Neural crest cell (in vitro differentiated cells): ENCODE measurements at regions not wholly inside any gene's neighbourhood (a gene's known extent, or its start where the extent isn't known, plus 50 kb on each side); places are given as distances from the start of the nearest gene placed in this dataset.
A peak's percentile ranks its signal among the peaks of the same experiment; 100 is the strongest.

Experiments used
- DNase-seq: peaks from one replicate; pipeline ENCODE4 v3.0.0; 2021; ENCODE audit warnings: low read depth, mixed read lengths, low spot score
- H3K27ac Mint-ChIP-seq: one replicate; pipeline ENCODE4 v1.8.0; 2021; ENCODE audit warnings: mild to moderate bottlenecking, mixed read lengths; ENCODE audit not compliant: unreplicated experiment
- H3K27me3 Mint-ChIP-seq: 2 replicates; pipeline ENCODE4 v1.8.0; 2021; ENCODE audit warnings: low read depth, mild to moderate bottlenecking, mixed read lengths
- H3K36me3 Mint-ChIP-seq: 2 replicates; pipeline ENCODE4 v1.8.0; 2021; ENCODE audit warnings: low read depth, mild to moderate bottlenecking, mixed read lengths
- H3K4me1 Mint-ChIP-seq: 2 replicates; pipeline ENCODE4 v1.8.0; 2021; ENCODE audit warnings: mixed read lengths
- H3K4me3 Mint-ChIP-seq: one replicate; pipeline ENCODE4 v1.8.0; 2021; ENCODE audit warnings: mild to moderate bottlenecking, mixed read lengths
- H3K9me3 Mint-ChIP-seq: 2 replicates; pipeline ENCODE4 v1.8.0; 2021; ENCODE audit warnings: mixed read lengths
- CTCF ChIP-seq: fragments of 200-600 bp; sonication (generic); conservative IDR thresholded peaks from 2 replicates; pipeline ENCODE4 v1.5.0; 2021; ENCODE audit warnings: antibody characterized with exemption, mild to moderate bottlenecking

GRCh38 chr13:105972306-105972721, 563.1 kb downstream of the EFNB2 start:
- Mint-ChIP-seq H3K27me3 (no peaks in the 10 kb centered on the region), H3K4me1 (peaks cover 27% of the 10 kb centered on the region), H3K36me3 (peaks cover under 1% of the 10 kb centered on the region), H3K9me3 (peaks cover 8% of the 10 kb centered on the region), H3K27ac (no peak overlapping the region), H3K4me3 (no peak overlapping the region)
- DNase-seq = no peak
- TF ChIP-seq CTCF = no peak

DNA sequence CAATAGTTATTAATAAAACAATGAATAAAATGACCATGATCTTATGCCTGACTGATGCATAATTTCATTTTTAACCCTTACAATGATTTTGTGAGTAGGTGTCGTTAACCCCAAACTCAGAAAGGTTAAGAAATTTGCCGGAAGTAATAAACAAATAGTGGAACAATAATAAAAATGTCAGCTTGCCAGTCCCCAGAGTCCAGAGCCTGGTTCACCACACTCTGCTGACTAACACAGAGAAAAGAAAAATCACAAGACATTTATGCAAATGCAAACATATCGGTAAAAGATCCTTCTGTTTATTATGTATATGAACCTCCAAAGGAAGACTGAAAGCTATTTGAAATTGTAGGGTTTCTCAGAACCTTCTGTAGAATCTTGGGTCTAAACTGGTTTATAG, 563.7 kb downstream of the EFNB2 start:
- no peaks in the 10 kb centered on the region for H3K27me3 Mint-ChIP-seq
- no peak for TF ChIP-seq CTCF
- no peak overlapping the region for H3K4me3 Mint-ChIP-seq
- no peaks in the 10 kb centered on the region for H3K36me3 Mint-ChIP-seq
- DNase-seq = no peak
- H3K27ac Mint-ChIP-seq = no peak overlapping the region
- H3K9me3 Mint-ChIP-seq = peaks cover 8% of the 10 kb centered on the region
- peaks cover 27% of the 10 kb centered on the region for H3K4me1 Mint-ChIP-seq

DNA sequence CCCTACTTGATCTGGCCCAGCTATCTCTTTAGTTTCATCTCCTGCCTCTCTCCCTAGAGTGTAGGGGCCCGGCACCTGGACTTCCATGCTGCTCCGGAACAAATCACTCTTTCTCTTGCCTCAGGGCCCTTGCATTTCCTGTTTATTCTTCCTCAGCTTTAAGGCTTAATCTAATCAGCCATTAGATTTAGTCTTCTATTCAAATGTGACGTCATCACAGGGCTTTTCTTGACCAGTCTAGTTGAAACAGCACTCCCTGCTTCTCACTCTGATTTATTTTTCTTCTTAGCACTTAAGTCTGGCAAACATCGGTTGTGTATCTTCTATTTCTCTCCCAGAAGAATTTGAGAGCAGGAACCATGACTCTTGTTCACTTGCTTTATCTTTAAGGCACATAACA, 564.1 kb downstream of the EFNB2 start:
- no peak for TF ChIP-seq CTCF
- Mint-ChIP-seq H3K4me1 (peaks cover 27% of the 10 kb centered on the region), H3K27ac (peak overlapping the region; percentile 60), H3K27me3 (no peaks in the 10 kb centered on the region), H3K4me3 (no peak overlapping the region), H3K36me3 (no peaks in the 10 kb centered on the region), H3K9me3 (peaks cover 8% of the 10 kb centered on the region)
- no peak for DNase-seq

- DNase-seq = no peak
- Mint-ChIP-seq H3K27me3 (no peaks in the 10 kb centered on the region), H3K36me3 (no peaks in the 10 kb centered on the region), H3K9me3 (no peaks in the 10 kb centered on the region), H3K4me3 (no peak overlapping the region), H3K27ac (peak overlapping the region; percentile 29), H3K4me1 (peaks cover 27% of the 10 kb centered on the region)
- no peak for TF ChIP-seq CTCF
These were observed 565.7 kb downstream of the EFNB2 start for GRCh38 chr13:105969761-105970160.

- Mint-ChIP-seq H3K36me3 (no peaks in the 10 kb centered on the region), H3K9me3 (peaks cover 4% of the 10 kb centered on the region), H3K27ac (no peak overlapping the region), H3K27me3 (no peaks in the 10 kb centered on the region), H3K4me1 (peaks cover 4% of the 10 kb centered on the region), H3K4me3 (no peak overlapping the region)
- no peak for DNase-seq
- no peak for TF ChIP-seq CTCF
These were observed 569.6 kb downstream of the EFNB2 start for GRCh38 chr13:105965910-105966309.

DNA sequence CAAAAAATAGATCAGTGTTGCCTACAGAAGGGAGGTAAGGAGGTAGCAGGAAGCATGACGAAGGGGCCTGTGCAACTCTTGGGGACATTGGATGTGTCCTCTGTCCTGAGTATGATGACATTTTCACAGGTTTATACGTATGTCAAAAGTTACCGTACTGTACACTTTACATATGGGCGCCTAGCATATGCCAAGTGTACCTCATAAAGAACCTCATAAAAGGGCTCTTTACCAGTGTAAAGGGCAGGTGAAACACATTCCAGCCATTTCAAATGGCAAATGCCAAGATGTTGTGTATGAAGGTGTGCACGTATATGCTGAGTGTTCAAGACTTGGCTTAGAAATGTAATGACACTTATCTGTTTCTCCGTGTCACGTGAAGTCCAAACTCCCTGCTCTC, 573.4 kb downstream of the EFNB2 start:
- H3K27ac Mint-ChIP-seq = no peak overlapping the region
- peaks cover 4% of the 10 kb centered on the region for H3K9me3 Mint-ChIP-seq
- H3K4me3 Mint-ChIP-seq = no peak overlapping the region
- no peaks in the 10 kb centered on the region for H3K27me3 Mint-ChIP-seq
- H3K4me1 Mint-ChIP-seq = no peaks in the 10 kb centered on the region
- DNase-seq = no peak
- TF ChIP-seq CTCF = no peak
- peaks cover 4% of the 10 kb centered on the region for H3K36me3 Mint-ChIP-seq
